Lower leg skin (tissue), 4 donors: ENCODE measurements at regions not wholly inside any gene's neighbourhood (a gene's known extent, or its start where the extent isn't known, plus 50 kb on each side); places are given as distances from the start of the nearest gene placed in this dataset.

Source experiments
- DNase-seq, 2 donors: peaks; one replicate each; pipeline ENCODE4 v3.0.0-alpha.2; 2019; ENCODE audit warnings: low spot score in 2 of 2
- H3K4me3 ChIP-seq: fragments of 200-600 bp; sonication (generic); 2 replicates; pipeline ENCODE4 v1.5.1; 2017; ENCODE audit warnings: mild to moderate bottlenecking, low read depth; ENCODE audit not compliant: poor library complexity, severe bottlenecking
- CTCF ChIP-seq, 3 donors: fragments of 450-650 bp; IDR thresholded peaks; one replicate each; pipeline ENCODE4 v1.5.1; 2016; ENCODE audit warnings: antibody characterized with exemption in 3 of 3, mild to moderate bottlenecking in 3 of 3, moderate library complexity in 2 of 3
- POLR2A ChIP-seq, 2 donors: fragments of 450-650 bp; IDR thresholded peaks; one replicate each; pipeline ENCODE4 v1.6.1; 2016 to 2017; ENCODE audit warnings: antibody characterized with exemption in 2 of 2, mild to moderate bottlenecking in 1 of 2, moderate library complexity in 1 of 2
- WGBS, 2 donors: methylation state at CpG; one replicate each; pipeline ENCODE4 v1.1.5; 2018; 5-methylcytosine and 5-hydroxymethylcytosine counted together
- intact Hi-C: fragments of 100-400 bp; cut with DNase I; formaldehyde crosslinking; loops from one replicate; pipeline ENCODE4 v1.15.0; 2023; ENCODE audit warnings: low total_unique reads

- WGBS, 2 donors, result 57 to 72% methylated on average over 5 of the region's 5 CpGs
- intact Hi-C loops, result no loop called here
- H3K4me3 ChIP-seq, result no peak overlapping the region
- DNase-seq, result no peak
- TF ChIP-seq CTCF (IDR thresholded peaks at IDR 0.05) (no peak), POLR2A (IDR thresholded peaks at IDR 0.05) (no peak)
Measured at GRCh38 chr5:67976891-67977601, 238.5 kb upstream of the PIK3R1 start.

GRCh38 chr5:67976181-67976580 is 239.4 kb upstream of the PIK3R1 start:
- WGBS, 2 donors, result 50 to 69% methylated on average over 1 of the region's 1 CpG
- DNase-seq, result no peak
- no peak for TF ChIP-seq CTCF (IDR thresholded peaks at IDR 0.05)
- TF ChIP-seq POLR2A (IDR thresholded peaks at IDR 0.05), result no peak
- H3K4me3 ChIP-seq, result no peak overlapping the region
- intact Hi-C loops, result no loop called here

GRCh38 chr5:67974471-67974870 is 241.1 kb upstream of the PIK3R1 start:
- TF ChIP-seq POLR2A (IDR thresholded peaks at IDR 0.05) (no peak), CTCF (IDR thresholded peaks at IDR 0.05) (no peak)
- H3K4me3 ChIP-seq, result no peak overlapping the region
- no peak for DNase-seq
- intact Hi-C loops, result no loop called here

GRCh38 chr5:67974054-67974453 is 241.5 kb upstream of the PIK3R1 start:
- no peak overlapping the region for H3K4me3 ChIP-seq
- DNase-seq, result no peak
- intact Hi-C loops, result no loop called here
- no peak for TF ChIP-seq POLR2A (IDR thresholded peaks at IDR 0.05)
- no peak for TF ChIP-seq CTCF (IDR thresholded peaks at IDR 0.05)

GRCh38 chr5:67971971-67972821 is 243.4 kb upstream of the PIK3R1 start:
- 38 to 56% methylated on average over 5 of the region's 5 CpGs for WGBS, 2 donors
- TF ChIP-seq CTCF (IDR thresholded peaks at IDR 0.05), result no peak
- no peak for TF ChIP-seq POLR2A (IDR thresholded peaks at IDR 0.05)
- no peak overlapping the region for H3K4me3 ChIP-seq
- intact Hi-C loops, result no loop called here
- DNase-seq, result no peak
